ENCODE measurements at regions not wholly inside any gene's neighbourhood (a gene's known extent, or its start where the extent isn't known, plus 50 kb on each side); places are given as distances from the start of the nearest gene placed in this dataset.

DNA sequence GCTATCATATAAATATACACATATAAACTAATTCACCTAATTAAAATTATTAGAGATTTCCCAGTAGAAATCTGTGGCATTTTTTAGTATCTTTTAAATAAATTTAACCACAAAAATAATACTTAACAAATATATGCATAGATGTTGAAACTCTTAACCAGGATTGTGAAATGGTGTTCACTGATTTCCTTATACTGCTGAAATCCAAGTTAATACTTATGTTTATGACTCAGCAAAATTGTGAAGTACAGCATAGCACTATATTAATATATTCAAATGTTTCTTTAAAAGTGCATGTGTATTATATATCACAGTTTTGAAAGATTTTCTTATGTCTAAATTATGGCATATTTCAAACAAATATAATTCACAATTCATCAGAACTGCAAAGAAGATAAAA is 328.2 kb upstream of the MANEA start:
- FAIRE-seq (no peak), DNase-seq (ENCODE audit: low read depth, low spot score) (no peak)
- H3K27me3 ChIP-seq (ENCODE audit: control insufficient read depth in 2 of 2, insufficient read depth in 2 of 2, low read length in 2 of 2): no peaks in the 10 kb centered on the region
- H3K9me3 ChIP-seq (replicated peaks; ENCODE audit: control insufficient read depth, insufficient read depth, low read length): no peaks in the 10 kb centered on the region
- no peak overlapping the region for H3K4me2 ChIP-seq (ENCODE audit: insufficient read depth, low read length)
- no peak overlapping the region for H3K9ac ChIP-seq (replicated peaks; ENCODE audit: extremely low read depth, insufficient read depth, low read length)
- no peaks in the 10 kb centered on the region for H4K20me1 ChIP-seq (replicated peaks; ENCODE audit: control insufficient read depth, extremely low read depth, insufficient read depth, low read length)
- no peak for TF ChIP-seq FOS (IDR thresholded peaks at IDR 0.05; ENCODE audit: borderline replicate concordance, insufficient read depth, low read length)
- no peak for TF ChIP-seq POLR2A (IDR thresholded peaks at IDR 0.05; ENCODE audit: low read depth, low read length)
- TF ChIP-seq, protein P1, sequence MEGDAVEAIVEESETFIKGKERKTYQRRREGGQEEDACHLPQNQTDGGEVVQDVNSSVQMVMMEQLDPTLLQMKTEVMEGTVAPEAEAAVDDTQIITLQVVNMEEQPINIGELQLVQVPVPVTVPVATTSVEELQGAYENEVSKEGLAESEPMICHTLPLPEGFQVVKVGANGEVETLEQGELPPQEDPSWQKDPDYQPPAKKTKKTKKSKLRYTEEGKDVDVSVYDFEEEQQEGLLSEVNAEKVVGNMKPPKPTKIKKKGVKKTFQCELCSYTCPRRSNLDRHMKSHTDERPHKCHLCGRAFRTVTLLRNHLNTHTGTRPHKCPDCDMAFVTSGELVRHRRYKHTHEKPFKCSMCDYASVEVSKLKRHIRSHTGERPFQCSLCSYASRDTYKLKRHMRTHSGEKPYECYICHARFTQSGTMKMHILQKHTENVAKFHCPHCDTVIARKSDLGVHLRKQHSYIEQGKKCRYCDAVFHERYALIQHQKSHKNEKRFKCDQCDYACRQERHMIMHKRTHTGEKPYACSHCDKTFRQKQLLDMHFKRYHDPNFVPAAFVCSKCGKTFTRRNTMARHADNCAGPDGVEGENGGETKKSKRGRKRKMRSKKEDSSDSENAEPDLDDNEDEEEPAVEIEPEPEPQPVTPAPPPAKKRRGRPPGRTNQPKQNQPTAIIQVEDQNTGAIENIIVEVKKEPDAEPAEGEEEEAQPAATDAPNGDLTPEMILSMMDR (IDR thresholded peaks at IDR 0.05; ENCODE audit: extremely low read depth in 1 of 2, insufficient read depth in 1 of 2, low read depth in 1 of 2, low read length in 2 of 2): no peak
- TF ChIP-seq EZH2 (IDR thresholded peaks at IDR 0.05; ENCODE audit: borderline replicate concordance, low read depth, low read length, severe bottlenecking): no peak
- ChIA-PET POLR2A (no interaction called here), CTCF (interaction anchor here (1.4 kb wide), 1 partner anchor 11 kb away, joined by 3 read pairs; no protein-coding TSS in a partner anchor)
- no peaks in the 10 kb centered on the region for H3K4me1 ChIP-seq (ENCODE audit: control insufficient read depth, extremely low read depth, insufficient read depth, low read length)
- H3K36me3 ChIP-seq (ENCODE audit: control insufficient read depth in 2 of 2, extremely low read depth in 1 of 2, insufficient read depth in 2 of 2, low read length in 2 of 2): no peaks in the 10 kb centered on the region
- H3K79me2 ChIP-seq (ENCODE audit: control insufficient read depth, insufficient read depth, low read length): no peaks in the 10 kb centered on the region
- no peak overlapping the region for H2AFZ ChIP-seq (ENCODE audit: low read depth, low read length)
- dilution Hi-C loops (cut with MboI; ENCODE audit: extremely low pct_ligation_motif_present, low sequenced_read_pairs): no loop called here
- no peaks in the 10 kb centered on the region for H3K9me1 ChIP-seq (replicated peaks; ENCODE audit: control insufficient read depth, extremely low read depth, insufficient read depth, low read length)
- H3K4me3 ChIP-seq (replicated peaks in 1 of 3; ENCODE audit: insufficient read depth in 1 of 3, low read depth in 1 of 3, low read length in 3 of 3): no peak overlapping the region
- intact Hi-C loops (cut with micrococcal nuclease): no loop called here
- BruUV-seq (replicated peaks): no TSS peak
- no peak overlapping the region for H3K27ac ChIP-seq (ENCODE audit: insufficient read depth, low read depth, low read length)

DNA sequence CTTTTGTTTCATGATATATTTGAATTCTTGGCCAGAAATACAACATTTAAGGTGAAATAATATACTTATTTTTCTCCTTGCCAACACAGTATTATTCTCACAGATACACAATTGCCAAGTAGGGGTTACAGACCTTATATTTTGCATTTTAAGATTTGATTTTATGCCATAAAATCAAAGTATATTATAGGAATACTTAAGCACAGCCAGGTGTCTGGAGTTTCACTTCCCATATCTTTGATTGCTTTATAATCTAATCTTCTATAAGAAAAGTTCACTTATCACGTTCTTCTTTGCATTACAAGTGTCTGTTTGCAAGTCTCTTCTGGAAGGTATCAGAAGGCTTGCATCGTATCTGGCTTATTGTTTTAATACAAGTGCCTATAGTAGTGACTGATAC is 327.7 kb upstream of the MANEA start:
- ChIA-PET POLR2A (no interaction called here), CTCF (no interaction called here)
- Histone ChIP-seq H3K4me3 (replicated peaks in 1 of 3; ENCODE audit: insufficient read depth in 1 of 3, low read depth in 1 of 3, low read length in 3 of 3) (no peak overlapping the region), H3K4me1 (ENCODE audit: control insufficient read depth, extremely low read depth, insufficient read depth, low read length) (no peaks in the 10 kb centered on the region), H3K36me3 (ENCODE audit: control insufficient read depth in 2 of 2, extremely low read depth in 1 of 2, insufficient read depth in 2 of 2, low read length in 2 of 2) (no peaks in the 10 kb centered on the region), H3K27me3 (ENCODE audit: control insufficient read depth in 2 of 2, insufficient read depth in 2 of 2, low read length in 2 of 2) (no peaks in the 10 kb centered on the region), H3K9ac (replicated peaks; ENCODE audit: extremely low read depth, insufficient read depth, low read length) (no peak overlapping the region), H3K9me1 (replicated peaks; ENCODE audit: control insufficient read depth, extremely low read depth, insufficient read depth, low read length) (no peaks in the 10 kb centered on the region), H3K79me2 (ENCODE audit: control insufficient read depth, insufficient read depth, low read length) (no peaks in the 10 kb centered on the region), H3K4me2 (ENCODE audit: insufficient read depth, low read length) (no peak overlapping the region), H4K20me1 (replicated peaks; ENCODE audit: control insufficient read depth, extremely low read depth, insufficient read depth, low read length) (no peaks in the 10 kb centered on the region), H3K27ac (ENCODE audit: insufficient read depth, low read depth, low read length) (no peak overlapping the region), H2AFZ (ENCODE audit: low read depth, low read length) (no peak overlapping the region), H3K9me3 (replicated peaks; ENCODE audit: control insufficient read depth, insufficient read depth, low read length) (no peaks in the 10 kb centered on the region)
- DNase-seq (ENCODE audit: low read depth, low spot score): no peak
- FAIRE-seq: no peak
- intact Hi-C loops (cut with micrococcal nuclease) (no loop called here), dilution Hi-C loops (cut with MboI; ENCODE audit: extremely low pct_ligation_motif_present, low sequenced_read_pairs) (no loop called here)
- TF ChIP-seq GATA2 (IDR thresholded peaks at IDR 0.05; ENCODE audit: insufficient read depth, insufficient read length, low read depth, low read length) (no peak), POLR2A (IDR thresholded peaks at IDR 0.05; ENCODE audit: low read depth, low read length) (no peak), POLR2AphosphoS5 (IDR thresholded peaks at IDR 0.05; ENCODE audit: insufficient read depth, low read depth, low read length) (no peak), JUN (IDR thresholded peaks at IDR 0.05; ENCODE audit: borderline replicate concordance, insufficient read depth, insufficient read length, low read depth) (no peak), EZH2 (IDR thresholded peaks at IDR 0.05; ENCODE audit: borderline replicate concordance, low read depth, low read length, severe bottlenecking) (no peak), MYC (IDR thresholded peaks at IDR 0.05; ENCODE audit: low read depth, low read length) (no peak), FOS (IDR thresholded peaks at IDR 0.05; ENCODE audit: borderline replicate concordance, insufficient read depth, low read length) (no peak)
- TF ChIP-seq, protein P2, sequence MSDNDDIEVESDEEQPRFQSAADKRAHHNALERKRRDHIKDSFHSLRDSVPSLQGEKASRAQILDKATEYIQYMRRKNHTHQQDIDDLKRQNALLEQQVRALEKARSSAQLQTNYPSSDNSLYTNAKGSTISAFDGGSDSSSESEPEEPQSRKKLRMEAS (IDR thresholded peaks at IDR 0.05; ENCODE audit: insufficient read depth, insufficient read length): no peak
- TF ChIP-seq, protein P1 (IDR thresholded peaks at IDR 0.05; ENCODE audit: extremely low read depth in 1 of 2, insufficient read depth in 1 of 2, low read depth in 1 of 2, low read length in 2 of 2): no peak
- no TSS peak for BruUV-seq (replicated peaks)

Data from endothelial cell of umbilical vein (primary cell).